ENCODE measurements at regions not wholly inside any gene's neighbourhood (a gene's known extent, or its start where the extent isn't known, plus 50 kb on each side); places are given as distances from the start of the nearest gene placed in this dataset.

- H3K9ac ChIP-seq = no peak overlapping the region
- H3K4me2 ChIP-seq = no peak overlapping the region
- CTCF ChIA-PET = interaction anchor here (0.6 to 0.8 kb wide), 2 partner anchors 63 to 140 kb away, joined by 3 to 4 read pairs; no protein-coding TSS in a partner anchor
- H3K27ac ChIP-seq (ENCODE audit: low read depth in 2 of 2, low read length in 1 of 2) = no peak overlapping the region
- TF ChIP-seq YY1 (IDR thresholded peaks at IDR 0.05; ENCODE audit: low read depth) = no peak
- no peak for TF ChIP-seq FOXJ3 (CRISPR knock-in tag; IDR thresholded peaks at IDR 0.05)
- TF ChIP-seq SMC3 (IDR thresholded peaks at IDR 0.05; ENCODE audit: low read depth, low read length) = no peak
- TF ChIP-seq PBX3 (IDR thresholded peaks at IDR 0.05) = no peak
- no peak for TF ChIP-seq RAD21 (IDR thresholded peaks at IDR 0.05; ENCODE audit: low read length)
- TF ChIP-seq FOXM1 (IDR thresholded peaks at IDR 0.05; ENCODE audit: low read depth) = no peak
- no peak for TF ChIP-seq RXRA (IDR thresholded peaks at IDR 0.05; ENCODE audit: borderline replicate concordance, low read depth)
- TF ChIP-seq MEF2A (IDR thresholded peaks at IDR 0.05; ENCODE audit: borderline replicate concordance, low read depth) = no peak
- no peak for TF ChIP-seq FOSL2 (IDR thresholded peaks at IDR 0.05; ENCODE audit: borderline replicate concordance, low read depth)
- TF ChIP-seq CHD2 (IDR thresholded peaks at IDR 0.05; ENCODE audit: low read length, partially characterized antibody) = no peak
- TF ChIP-seq, protein P1, sequence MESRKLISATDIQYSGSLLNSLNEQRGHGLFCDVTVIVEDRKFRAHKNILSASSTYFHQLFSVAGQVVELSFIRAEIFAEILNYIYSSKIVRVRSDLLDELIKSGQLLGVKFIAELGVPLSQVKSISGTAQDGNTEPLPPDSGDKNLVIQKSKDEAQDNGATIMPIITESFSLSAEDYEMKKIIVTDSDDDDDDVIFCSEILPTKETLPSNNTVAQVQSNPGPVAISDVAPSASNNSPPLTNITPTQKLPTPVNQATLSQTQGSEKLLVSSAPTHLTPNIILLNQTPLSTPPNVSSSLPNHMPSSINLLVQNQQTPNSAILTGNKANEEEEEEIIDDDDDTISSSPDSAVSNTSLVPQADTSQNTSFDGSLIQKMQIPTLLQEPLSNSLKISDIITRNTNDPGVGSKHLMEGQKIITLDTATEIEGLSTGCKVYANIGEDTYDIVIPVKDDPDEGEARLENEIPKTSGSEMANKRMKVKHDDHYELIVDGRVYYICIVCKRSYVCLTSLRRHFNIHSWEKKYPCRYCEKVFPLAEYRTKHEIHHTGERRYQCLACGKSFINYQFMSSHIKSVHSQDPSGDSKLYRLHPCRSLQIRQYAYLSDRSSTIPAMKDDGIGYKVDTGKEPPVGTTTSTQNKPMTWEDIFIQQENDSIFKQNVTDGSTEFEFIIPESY (IDR thresholded peaks at IDR 0.05; ENCODE audit: borderline replicate concordance, low read depth) = no peak
- no peaks in the 10 kb centered on the region for H3K9me3 ChIP-seq
- POLR2A ChIA-PET = no interaction called here
- H3K9me2 ChIP-seq = no peaks in the 10 kb centered on the region
- no peaks in the 10 kb centered on the region for H4K20me1 ChIP-seq (ENCODE audit: insufficient read depth)
- H3K36me3 ChIP-seq (replicated peaks in 1 of 2; ENCODE audit: control insufficient read depth in 1 of 2, insufficient read depth in 2 of 2, low read length in 1 of 2) = no peaks in the 10 kb centered on the region
- H2AFZ ChIP-seq (ENCODE audit: low read depth) = no peak overlapping the region
- no peaks in the 10 kb centered on the region for H3K27me3 ChIP-seq (ENCODE audit: insufficient read depth)
- 41% methylated on average over 15 of the region's 15 CpGs for WGBS (ENCODE audit: low lambda C conversion rate)
- DNase-seq = no peak
- no peak overlapping the region for H3K4me3 ChIP-seq (ENCODE audit: low read depth in 2 of 2, low read length in 1 of 2)
- no peaks in the 10 kb centered on the region for H3F3A ChIP-seq (replicated peaks; ENCODE audit: insufficient read depth)
- H3K4me1 ChIP-seq (ENCODE audit: control insufficient read depth in 1 of 2, insufficient read depth in 2 of 2, low read depth in 1 of 2, low read length in 1 of 2) = no peaks in the 10 kb centered on the region
- H3K79me2 ChIP-seq (ENCODE audit: insufficient read depth) = no peaks in the 10 kb centered on the region
Measured at GRCh38 chr7:3174515-3175284, 126.4 kb upstream of the SDK1 start.

GRCh38 chr7:3175285-3175902 is 125.7 kb upstream of the SDK1 start:
- 32% methylated on average over 9 of the region's 9 CpGs for WGBS (ENCODE audit: low lambda C conversion rate)
- Histone ChIP-seq H3K27ac (ENCODE audit: low read depth in 2 of 2, low read length in 1 of 2) (no peak overlapping the region), H3K4me2 (no peak overlapping the region), H3K4me3 (ENCODE audit: low read depth in 2 of 2, low read length in 1 of 2) (no peak overlapping the region), H2AFZ (ENCODE audit: low read depth) (no peak overlapping the region), H3F3A (replicated peaks; ENCODE audit: insufficient read depth) (no peaks in the 10 kb centered on the region), H3K9me3 (no peaks in the 10 kb centered on the region), H3K27me3 (ENCODE audit: insufficient read depth) (no peaks in the 10 kb centered on the region), H4K20me1 (ENCODE audit: insufficient read depth) (no peaks in the 10 kb centered on the region), H3K9me2 (no peaks in the 10 kb centered on the region), H3K4me1 (ENCODE audit: control insufficient read depth in 1 of 2, insufficient read depth in 2 of 2, low read depth in 1 of 2, low read length in 1 of 2) (no peaks in the 10 kb centered on the region), H3K9ac (no peak overlapping the region), H3K79me2 (ENCODE audit: insufficient read depth) (no peaks in the 10 kb centered on the region), H3K36me3 (replicated peaks in 1 of 2; ENCODE audit: control insufficient read depth in 1 of 2, insufficient read depth in 2 of 2, low read length in 1 of 2) (no peaks in the 10 kb centered on the region)
- ChIA-PET CTCF (interaction anchor here (0.6 to 1.2 kb wide), 2 partner anchors 63 to 126 kb away, joined by 3 read pairs; partner anchors contain the start of gene SDK1), POLR2A (no interaction called here)
- no peak for DNase-seq
- TF ChIP-seq FOSL2 (IDR thresholded peaks at IDR 0.05; ENCODE audit: borderline replicate concordance, low read depth) (no peak), TCF12 (IDR thresholded peaks at IDR 0.05) (no peak), RFX5 (IDR thresholded peaks at IDR 0.05; ENCODE audit: low read length) (no peak), USF1 (IDR thresholded peaks at IDR 0.05; ENCODE audit: borderline replicate concordance, low read depth) (no peak), FOXM1 (IDR thresholded peaks at IDR 0.05; ENCODE audit: low read depth) (no peak), SMC3 (IDR thresholded peaks at IDR 0.05; ENCODE audit: low read depth, low read length) (no peak), RCOR1 (IDR thresholded peaks at IDR 0.05; ENCODE audit: low read length) (no peak)
- TF ChIP-seq, protein P2, sequence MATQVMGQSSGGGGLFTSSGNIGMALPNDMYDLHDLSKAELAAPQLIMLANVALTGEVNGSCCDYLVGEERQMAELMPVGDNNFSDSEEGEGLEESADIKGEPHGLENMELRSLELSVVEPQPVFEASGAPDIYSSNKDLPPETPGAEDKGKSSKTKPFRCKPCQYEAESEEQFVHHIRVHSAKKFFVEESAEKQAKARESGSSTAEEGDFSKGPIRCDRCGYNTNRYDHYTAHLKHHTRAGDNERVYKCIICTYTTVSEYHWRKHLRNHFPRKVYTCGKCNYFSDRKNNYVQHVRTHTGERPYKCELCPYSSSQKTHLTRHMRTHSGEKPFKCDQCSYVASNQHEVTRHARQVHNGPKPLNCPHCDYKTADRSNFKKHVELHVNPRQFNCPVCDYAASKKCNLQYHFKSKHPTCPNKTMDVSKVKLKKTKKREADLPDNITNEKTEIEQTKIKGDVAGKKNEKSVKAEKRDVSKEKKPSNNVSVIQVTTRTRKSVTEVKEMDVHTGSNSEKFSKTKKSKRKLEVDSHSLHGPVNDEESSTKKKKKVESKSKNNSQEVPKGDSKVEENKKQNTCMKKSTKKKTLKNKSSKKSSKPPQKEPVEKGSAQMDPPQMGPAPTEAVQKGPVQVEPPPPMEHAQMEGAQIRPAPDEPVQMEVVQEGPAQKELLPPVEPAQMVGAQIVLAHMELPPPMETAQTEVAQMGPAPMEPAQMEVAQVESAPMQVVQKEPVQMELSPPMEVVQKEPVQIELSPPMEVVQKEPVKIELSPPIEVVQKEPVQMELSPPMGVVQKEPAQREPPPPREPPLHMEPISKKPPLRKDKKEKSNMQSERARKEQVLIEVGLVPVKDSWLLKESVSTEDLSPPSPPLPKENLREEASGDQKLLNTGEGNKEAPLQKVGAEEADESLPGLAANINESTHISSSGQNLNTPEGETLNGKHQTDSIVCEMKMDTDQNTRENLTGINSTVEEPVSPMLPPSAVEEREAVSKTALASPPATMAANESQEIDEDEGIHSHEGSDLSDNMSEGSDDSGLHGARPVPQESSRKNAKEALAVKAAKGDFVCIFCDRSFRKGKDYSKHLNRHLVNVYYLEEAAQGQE (IDR thresholded peaks at IDR 0.05; ENCODE audit: low read depth, low read length) = no peak
- TF ChIP-seq, protein P1 (IDR thresholded peaks at IDR 0.05; ENCODE audit: borderline replicate concordance, low read depth) = no peak
